ENCODE measurements at regions not wholly inside any gene's neighbourhood (a gene's known extent, or its start where the extent isn't known, plus 50 kb on each side); places are given as distances from the start of the nearest gene placed in this dataset.

DNA sequence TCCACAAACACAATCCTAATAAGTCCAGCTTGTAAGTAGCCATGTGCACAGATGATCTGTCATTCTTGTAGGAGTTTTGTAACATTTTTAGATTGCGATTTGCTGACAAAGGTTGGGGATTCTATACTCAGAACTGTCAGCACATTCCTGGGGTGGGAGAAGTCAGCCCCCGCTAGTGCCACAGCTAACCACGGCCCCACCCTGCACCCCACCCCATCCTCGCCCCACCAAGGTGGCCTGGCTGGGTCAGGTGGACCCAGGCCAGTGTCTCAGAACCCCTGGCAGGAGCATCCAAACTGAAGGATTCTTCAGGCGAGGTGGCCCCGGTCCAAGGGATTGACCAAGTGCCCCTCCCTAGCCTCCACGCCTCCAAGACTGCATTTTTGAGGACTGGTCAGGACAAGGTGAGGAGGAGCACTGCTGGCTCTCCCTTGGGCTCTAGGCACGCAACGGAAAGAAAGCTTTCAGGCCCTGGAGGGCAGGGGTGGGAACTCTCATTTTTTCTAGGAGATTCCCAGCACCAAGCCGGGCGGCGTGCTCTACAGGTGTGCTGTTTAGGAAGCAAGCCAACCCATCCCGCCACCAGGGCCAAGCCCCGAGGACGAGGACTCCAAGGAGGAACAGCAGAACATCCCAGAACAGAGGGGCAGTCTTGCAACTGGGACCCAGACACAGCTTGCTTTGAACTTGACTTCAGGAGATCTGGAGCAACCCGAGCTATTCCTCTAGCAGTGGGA, 172.8 kb downstream of the BCL11B start:
- DNase-seq, result no peak

DNA sequence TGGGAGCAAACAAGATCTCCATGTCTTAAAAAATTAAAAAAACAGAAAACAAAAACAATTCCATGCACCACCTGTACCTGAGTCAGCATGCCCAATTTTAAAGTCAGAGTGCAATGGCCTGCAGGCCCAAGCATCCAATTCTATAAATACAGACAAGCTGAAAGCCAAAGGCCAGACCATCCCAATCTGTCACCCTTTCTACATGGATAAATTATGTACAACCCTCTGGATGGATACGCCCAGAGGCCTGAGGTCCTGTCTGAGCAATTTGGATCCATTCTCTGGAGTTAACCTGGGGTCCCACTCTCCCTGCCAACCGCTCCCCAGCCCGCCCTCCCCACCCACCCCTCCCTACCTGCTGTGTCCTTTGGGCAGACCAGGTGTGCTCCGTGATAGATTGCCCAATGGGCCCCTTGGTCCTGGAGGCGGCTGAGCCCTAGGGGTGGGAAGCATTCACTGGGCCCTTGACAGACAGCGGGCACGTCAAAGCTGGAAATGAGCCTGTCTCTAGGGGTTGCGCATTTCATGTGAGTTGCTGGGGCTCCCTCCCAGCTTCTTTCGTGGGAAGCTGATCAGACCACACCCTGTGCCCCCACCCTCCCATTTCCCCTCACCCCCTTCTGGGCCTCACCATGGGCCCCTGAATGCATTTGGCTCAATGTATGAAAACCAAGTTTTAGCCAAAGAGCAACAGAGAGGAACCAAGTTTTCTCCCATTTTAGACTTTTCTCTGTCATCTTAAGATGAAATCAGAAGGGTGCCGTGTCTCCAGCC, 171.3 kb downstream of the BCL11B start:
- DNase-seq, result no peak

- DNase-seq, result no peak
Measured at GRCh38 chr14:99101855-99102461, 170.0 kb downstream of the BCL11B start.

GRCh38 chr14:99116741-99117295, 155.2 kb downstream of the BCL11B start:
- DNase-seq, result no peak

DNA sequence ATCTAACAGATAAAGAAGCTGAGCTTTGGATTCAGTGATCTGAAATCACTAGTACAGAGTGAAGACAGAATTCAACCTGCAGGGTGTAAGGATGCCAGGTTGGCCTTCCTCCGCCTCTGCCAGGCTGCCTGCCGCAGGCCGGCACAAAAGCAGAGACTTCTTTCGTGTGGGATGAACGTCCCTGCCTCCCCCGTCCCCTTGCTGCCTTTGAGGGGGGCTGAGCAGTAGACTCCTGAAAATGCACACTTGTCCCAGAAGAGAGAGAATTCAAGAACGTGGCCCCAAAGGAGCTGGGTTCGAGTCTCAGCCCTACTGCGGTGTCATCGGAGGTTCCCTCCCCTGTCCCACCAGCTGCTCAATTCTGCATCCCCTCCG, 154.3 kb downstream of the BCL11B start:
- DNase-seq, result no peak

- DNase-seq, result peak; percentile 30
Measured at GRCh38 chr14:99118046-99118721, 153.8 kb downstream of the BCL11B start.

DNA sequence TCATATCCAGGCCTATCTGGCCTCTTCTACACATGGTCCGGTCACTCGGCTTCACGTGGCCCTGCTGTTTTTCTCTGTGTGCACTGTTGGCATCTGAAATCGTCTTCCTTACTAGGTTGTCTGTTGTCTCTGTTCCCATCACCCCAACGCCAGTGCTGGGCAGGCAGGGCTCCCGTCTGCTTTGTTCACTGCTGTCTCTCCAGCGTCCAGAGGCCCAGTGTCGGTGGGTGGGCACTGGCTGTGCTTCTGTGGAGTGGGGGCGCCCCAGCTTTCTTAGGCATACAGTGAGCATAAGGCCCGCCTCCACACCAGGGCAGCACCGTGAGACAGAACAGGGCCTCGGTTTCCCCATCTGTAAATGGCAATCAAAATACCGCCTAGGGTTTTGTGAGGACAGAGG, 153.1 kb downstream of the BCL11B start:
- no peak for DNase-seq
